Activated T-cell treated with anti-CD3 and anti-CD28 coated beads, Interleukin-2, amount 50 U/mL, for 24 hours (primary cell): ENCODE measurements at regions not wholly inside any gene's neighbourhood (a gene's known extent, or its start where the extent isn't known, plus 50 kb on each side); places are given as distances from the start of the nearest gene placed in this dataset.

ENCODE experiments used
- DNase-seq: peaks from one replicate; pipeline ENCODE4 v3.0.0-alpha.2; 2020
- H3K27ac Mint-ChIP-seq: 2 replicates; pipeline ENCODE4 v1.8.0; 2020; ENCODE audit warnings: mild to moderate bottlenecking, mixed read lengths
- H3K27me3 Mint-ChIP-seq: 2 replicates; pipeline ENCODE4 v1.8.0; 2020; ENCODE audit warnings: mixed read lengths
- H3K36me3 Mint-ChIP-seq: 2 replicates; pipeline ENCODE4 v1.8.0; 2020; ENCODE audit warnings: low read depth, mixed read lengths
- H3K4me1 Mint-ChIP-seq: 2 replicates; pipeline ENCODE4 v1.8.0; 2020; ENCODE audit warnings: low read depth, mixed read lengths
- H3K4me3 Mint-ChIP-seq: 2 replicates; pipeline ENCODE4 v1.8.0; 2020; ENCODE audit warnings: mild to moderate bottlenecking, moderate library complexity, mixed read lengths
- H3K9me3 Mint-ChIP-seq: 2 replicates; pipeline ENCODE4 v1.8.0; 2020; ENCODE audit warnings: mixed read lengths

DNA sequence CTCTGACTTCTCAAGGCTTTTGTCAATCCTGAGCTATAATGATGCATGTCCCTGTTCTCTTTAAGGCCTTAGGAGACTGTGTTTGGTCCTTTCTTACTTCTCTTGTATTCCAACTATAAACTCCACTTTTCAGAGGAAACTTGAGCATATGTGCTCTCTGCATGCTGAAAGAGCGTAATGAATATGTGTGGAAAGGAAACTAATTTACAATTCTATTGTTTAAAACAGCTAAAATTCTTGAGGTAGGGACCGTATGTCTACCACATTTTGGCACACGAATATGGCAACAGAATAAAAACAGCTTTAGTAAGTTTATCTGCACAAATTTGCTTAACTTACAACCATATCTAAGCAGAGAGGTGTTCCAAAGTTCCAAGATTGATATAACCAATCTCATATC, 242.0 kb upstream of the DCBLD2 start:
- Mint-ChIP-seq H3K27ac (no peak overlapping the region), H3K36me3 (no peaks in the 10 kb centered on the region), H3K4me1 (no peaks in the 10 kb centered on the region), H3K9me3 (peaks cover 4% of the 10 kb centered on the region), H3K27me3 (no peaks in the 10 kb centered on the region), H3K4me3 (no peak overlapping the region)
- no peak for DNase-seq

DNA sequence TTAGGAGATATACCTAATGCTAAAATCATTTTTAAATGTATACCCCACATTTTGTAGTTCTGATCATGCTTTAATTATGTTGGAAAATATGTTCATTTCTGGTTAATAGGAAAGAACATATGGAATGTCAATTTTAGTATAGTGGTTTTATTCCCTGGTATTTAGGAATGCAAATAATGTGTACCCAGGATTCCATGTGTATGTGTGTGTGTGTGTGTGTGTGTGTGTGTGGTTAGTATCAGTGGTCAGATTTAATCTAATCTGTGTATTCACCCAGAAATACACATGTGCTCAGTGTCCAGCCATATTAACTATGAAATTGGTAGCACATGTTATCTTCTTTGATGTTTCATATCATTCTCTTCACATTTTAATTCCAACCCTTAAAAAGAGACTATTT, 233.5 kb upstream of the DCBLD2 start:
- Mint-ChIP-seq H3K27ac (no peak overlapping the region), H3K36me3 (no peaks in the 10 kb centered on the region), H3K27me3 (no peaks in the 10 kb centered on the region), H3K9me3 (peaks cover 6% of the 10 kb centered on the region), H3K4me1 (no peaks in the 10 kb centered on the region), H3K4me3 (no peak overlapping the region)
- no peak for DNase-seq

DNA sequence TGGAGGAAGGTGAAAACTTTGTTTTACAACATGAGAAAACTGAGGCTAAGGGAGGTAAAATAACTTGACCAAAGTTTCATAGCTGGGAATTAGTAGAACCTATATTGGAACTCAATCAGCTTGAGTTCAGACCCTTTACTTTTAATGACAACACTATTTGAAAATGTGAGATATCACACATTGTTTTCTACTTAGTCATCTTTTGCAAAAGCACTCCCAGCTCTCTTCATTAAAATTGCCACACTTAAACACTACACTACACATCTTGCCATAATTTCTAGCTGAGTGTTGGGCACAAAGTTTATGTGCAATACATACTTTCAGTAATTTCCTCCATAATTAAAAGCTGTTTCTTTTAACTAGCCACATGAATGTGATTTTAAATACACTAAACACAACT, 230.4 kb upstream of the DCBLD2 start:
- DNase-seq = no peak
- Mint-ChIP-seq H3K4me3 (no peak overlapping the region), H3K27me3 (no peaks in the 10 kb centered on the region), H3K36me3 (no peaks in the 10 kb centered on the region), H3K4me1 (no peaks in the 10 kb centered on the region), H3K9me3 (peaks cover 2% of the 10 kb centered on the region), H3K27ac (no peak overlapping the region)

DNA sequence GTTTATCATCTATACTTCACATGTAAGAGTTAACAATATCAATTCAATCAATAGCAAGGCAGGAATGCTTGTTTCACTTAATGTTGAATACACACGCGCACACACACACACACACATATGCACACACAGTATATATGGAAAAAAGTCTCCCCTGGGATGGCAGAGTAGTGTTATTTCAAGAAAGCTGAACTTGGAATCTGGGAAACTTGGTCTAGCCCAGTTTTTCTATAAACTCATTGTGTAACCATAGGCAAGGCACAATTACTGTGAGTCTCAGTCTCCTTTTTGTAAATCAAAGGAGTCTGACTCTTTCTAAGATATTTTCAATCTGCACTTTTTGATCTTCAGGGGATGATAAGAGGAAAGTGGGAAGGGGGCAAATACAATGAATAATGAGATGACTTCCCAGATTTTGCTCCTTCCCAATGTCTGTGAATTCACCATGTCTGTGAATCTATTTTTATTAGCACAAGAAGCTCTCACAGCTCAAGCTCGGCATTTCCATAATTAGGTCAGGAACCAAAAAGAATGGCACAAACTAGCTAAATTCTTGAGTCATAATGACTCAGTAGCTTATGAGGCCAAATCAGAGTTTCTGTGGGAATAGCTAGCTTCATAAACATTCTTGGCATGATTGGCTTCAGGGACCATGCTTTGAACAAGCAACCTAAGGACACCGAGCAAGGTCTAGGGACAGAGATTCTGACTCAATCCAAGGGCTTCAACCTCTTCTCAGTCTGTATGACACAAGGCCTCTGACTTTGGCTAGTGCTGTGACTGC, 227.4 kb upstream of the DCBLD2 start:
- Mint-ChIP-seq H3K4me3 (no peak overlapping the region), H3K27me3 (no peaks in the 10 kb centered on the region), H3K27ac (no peak overlapping the region), H3K36me3 (no peaks in the 10 kb centered on the region), H3K4me1 (no peaks in the 10 kb centered on the region), H3K9me3 (peaks cover 2% of the 10 kb centered on the region)
- DNase-seq = no peak

DNA sequence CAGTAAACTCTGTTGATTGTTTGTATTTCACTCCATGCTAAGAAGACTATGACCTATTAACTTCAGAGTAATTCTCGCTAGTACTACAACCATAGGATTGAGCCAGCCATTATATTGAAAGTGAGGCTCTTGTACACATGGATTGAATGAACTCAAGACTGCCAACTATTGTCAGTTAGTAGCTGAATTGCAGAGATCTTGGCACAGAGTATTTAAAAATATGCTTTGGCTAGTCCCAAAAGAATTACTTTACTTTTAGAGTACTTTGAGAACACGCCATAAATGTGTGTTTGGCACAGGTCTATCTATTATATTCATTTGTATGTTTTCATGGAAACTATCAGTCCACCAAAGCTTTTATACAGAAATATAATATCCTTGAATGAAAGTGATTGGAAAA, 226.7 kb upstream of the DCBLD2 start:
- H3K4me1 Mint-ChIP-seq = no peaks in the 10 kb centered on the region
- no peak for DNase-seq
- no peak overlapping the region for H3K4me3 Mint-ChIP-seq
- no peaks in the 10 kb centered on the region for H3K36me3 Mint-ChIP-seq
- no peaks in the 10 kb centered on the region for H3K9me3 Mint-ChIP-seq
- H3K27ac Mint-ChIP-seq = no peak overlapping the region
- no peaks in the 10 kb centered on the region for H3K27me3 Mint-ChIP-seq

DNA sequence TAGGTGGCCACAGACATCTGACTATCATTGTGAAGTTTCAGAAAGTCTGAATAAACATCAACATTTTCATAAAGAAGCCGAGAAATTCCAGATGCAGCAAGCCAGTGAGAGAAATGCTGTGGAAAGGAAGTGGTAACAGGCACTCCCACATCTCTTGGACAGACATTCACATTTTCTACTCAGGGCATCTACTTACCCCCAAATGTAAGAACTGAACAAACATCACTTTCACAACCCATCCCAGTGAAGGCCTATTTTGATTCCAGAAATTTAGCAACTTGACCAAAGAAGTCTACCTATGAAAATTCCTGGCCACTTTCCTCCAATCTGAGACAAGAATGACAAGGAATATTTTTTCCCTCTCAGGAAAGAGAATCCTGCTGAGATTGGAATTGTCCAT, 224.8 kb upstream of the DCBLD2 start:
- H3K27ac Mint-ChIP-seq = no peak overlapping the region
- H3K27me3 Mint-ChIP-seq = no peaks in the 10 kb centered on the region
- H3K9me3 Mint-ChIP-seq = no peaks in the 10 kb centered on the region
- no peak overlapping the region for H3K4me3 Mint-ChIP-seq
- no peak for DNase-seq
- H3K4me1 Mint-ChIP-seq = no peaks in the 10 kb centered on the region
- H3K36me3 Mint-ChIP-seq = no peaks in the 10 kb centered on the region

DNA sequence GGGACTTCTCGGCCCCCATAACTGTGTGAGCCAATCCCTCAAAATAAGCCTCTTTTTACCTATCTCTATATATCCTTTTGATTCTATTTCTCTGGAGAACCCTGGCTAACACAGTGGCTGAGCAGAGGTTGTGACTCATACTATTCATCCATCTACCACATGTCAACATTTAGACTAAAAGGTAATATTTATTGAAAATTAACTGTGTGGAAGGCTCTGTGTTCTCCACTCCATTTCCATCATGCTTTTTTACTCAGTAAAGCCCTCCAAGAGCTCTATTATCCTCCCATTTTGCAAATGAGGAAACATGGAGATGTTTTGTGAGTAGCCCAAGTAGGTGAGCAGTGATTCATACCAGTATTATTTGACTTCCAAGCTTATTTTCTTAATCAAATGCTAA, 217.9 kb upstream of the DCBLD2 start:
- H3K27ac Mint-ChIP-seq = no peak overlapping the region
- no peaks in the 10 kb centered on the region for H3K4me1 Mint-ChIP-seq
- no peaks in the 10 kb centered on the region for H3K9me3 Mint-ChIP-seq
- H3K27me3 Mint-ChIP-seq = no peaks in the 10 kb centered on the region
- H3K36me3 Mint-ChIP-seq = no peaks in the 10 kb centered on the region
- no peak for DNase-seq
- H3K4me3 Mint-ChIP-seq = no peak overlapping the region

DNA sequence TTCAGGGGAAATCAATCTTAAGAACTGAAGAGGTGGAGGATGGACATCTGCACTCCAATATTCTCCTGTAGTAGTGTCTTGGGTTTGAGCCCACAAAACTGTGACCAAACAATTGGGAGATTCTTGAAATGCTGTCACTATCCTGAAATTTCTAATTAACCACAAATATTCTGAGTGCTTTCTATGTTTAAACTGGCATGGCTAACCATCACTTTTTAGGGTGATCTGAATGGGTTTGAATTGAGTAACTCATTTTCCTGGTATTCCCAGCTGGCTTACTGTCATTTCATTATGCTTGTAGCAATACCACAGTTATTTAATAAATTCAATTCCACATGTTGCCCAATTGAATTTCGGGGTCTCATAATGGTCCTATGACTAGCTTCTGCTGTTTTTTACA, 216.9 kb upstream of the DCBLD2 start:
- Mint-ChIP-seq H3K36me3 (no peaks in the 10 kb centered on the region), H3K27ac (no peak overlapping the region), H3K27me3 (no peaks in the 10 kb centered on the region), H3K9me3 (no peaks in the 10 kb centered on the region), H3K4me3 (no peak overlapping the region), H3K4me1 (no peaks in the 10 kb centered on the region)
- DNase-seq = no peak

DNA sequence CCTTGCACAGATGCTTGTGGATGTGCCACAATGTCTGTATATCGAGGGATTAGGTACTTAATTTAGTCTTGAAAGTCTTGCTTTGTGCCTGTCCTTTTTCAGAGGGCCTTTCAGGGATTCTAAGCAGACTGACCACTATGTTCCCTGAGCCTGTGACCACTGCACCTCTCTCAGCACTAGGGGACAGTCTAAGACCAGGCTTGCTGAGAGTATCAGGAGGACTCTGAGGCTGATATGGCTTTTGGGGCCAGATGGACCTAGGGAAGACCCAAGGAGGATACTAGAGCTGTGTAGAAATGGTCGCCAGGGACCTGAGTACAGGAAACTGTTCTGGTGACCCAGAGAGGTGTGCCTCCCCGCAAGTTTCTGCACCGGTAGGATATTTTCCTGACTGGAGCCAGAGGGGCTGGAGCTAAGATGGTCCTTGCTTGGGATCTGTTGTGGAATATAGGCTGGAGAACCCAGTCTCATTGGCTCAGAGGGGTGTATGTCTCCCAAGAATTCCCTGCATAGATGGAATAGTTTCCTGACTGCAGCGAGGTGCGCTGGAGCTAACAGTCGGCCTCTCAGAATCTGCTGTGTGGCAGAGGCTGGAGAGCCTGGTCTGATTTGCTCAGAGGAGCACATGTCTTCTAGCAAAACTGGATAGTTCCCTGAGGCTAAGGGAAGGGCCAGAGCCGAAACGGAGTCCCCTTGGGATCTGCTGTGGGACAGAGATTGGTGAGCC, 213.2 kb upstream of the DCBLD2 start:
- Mint-ChIP-seq H3K4me3 (no peak overlapping the region), H3K27ac (no peak overlapping the region), H3K27me3 (no peaks in the 10 kb centered on the region), H3K36me3 (no peaks in the 10 kb centered on the region), H3K9me3 (no peaks in the 10 kb centered on the region), H3K4me1 (no peaks in the 10 kb centered on the region)
- no peak for DNase-seq

DNA sequence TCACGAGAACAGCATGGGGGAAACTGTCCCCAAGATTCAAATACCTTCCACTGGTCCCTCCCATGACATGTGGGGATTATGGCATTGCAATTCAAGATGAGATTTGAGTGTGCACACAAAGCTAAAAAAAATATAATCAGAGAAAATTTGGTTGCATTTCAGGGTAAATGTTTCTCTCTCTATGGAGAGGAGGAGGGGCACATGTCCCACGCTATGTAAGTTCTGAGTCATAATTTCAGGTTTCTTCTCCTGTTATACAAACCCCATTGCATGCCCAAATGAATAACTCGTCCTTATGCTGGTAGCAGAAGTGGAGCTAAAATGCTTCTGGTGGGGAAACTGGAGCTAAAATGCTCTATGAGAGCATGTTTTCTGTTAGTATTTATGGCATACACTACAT, 209.7 kb upstream of the DCBLD2 start:
- H3K4me3 Mint-ChIP-seq = no peak overlapping the region
- H3K36me3 Mint-ChIP-seq = no peaks in the 10 kb centered on the region
- DNase-seq = no peak
- H3K27me3 Mint-ChIP-seq = no peaks in the 10 kb centered on the region
- no peak overlapping the region for H3K27ac Mint-ChIP-seq
- no peaks in the 10 kb centered on the region for H3K9me3 Mint-ChIP-seq
- no peaks in the 10 kb centered on the region for H3K4me1 Mint-ChIP-seq

DNA sequence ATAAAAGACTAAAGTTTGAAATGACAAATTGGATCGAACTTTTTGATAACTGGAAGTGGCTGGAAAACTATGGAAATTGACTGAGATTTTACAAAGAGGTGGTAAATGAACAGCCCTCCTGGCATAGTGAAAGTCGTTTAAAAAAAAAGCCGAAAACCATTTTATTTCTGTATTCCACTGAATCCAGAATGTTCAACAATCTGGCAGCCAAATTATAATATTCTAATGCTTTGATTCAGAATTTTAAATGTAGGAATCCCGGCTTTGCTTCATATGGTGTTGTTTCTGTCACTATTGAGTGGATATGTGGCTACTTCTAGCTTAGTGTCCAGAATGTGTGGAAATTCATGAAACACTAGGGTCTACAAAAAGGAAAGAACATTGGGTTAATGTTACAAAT, 208.9 kb upstream of the DCBLD2 start:
- no peak for DNase-seq
- Mint-ChIP-seq H3K4me1 (no peaks in the 10 kb centered on the region), H3K36me3 (no peaks in the 10 kb centered on the region), H3K9me3 (no peaks in the 10 kb centered on the region), H3K27me3 (no peaks in the 10 kb centered on the region), H3K4me3 (no peak overlapping the region), H3K27ac (no peak overlapping the region)

DNA sequence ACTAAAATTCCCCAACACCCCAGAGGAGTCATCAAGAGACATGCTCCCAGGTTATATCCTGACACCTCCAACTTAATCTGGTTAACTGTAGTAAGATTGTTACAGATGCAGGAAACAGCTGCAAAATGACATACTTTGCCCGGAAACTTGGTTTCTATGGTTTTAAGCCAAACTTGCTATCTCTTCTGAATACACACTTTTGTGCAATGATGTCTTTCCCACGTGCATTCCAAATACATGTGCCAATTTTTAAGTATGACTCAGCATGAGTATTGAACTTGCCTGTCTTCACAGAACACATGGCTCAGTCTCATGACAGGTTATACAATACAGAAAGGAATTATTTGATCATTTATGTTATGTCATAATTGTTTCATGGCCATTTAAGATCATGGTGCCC, 207.0 kb upstream of the DCBLD2 start:
- Mint-ChIP-seq H3K27ac (no peak overlapping the region), H3K4me3 (no peak overlapping the region), H3K9me3 (no peaks in the 10 kb centered on the region), H3K36me3 (no peaks in the 10 kb centered on the region), H3K27me3 (no peaks in the 10 kb centered on the region), H3K4me1 (no peaks in the 10 kb centered on the region)
- DNase-seq = no peak

DNA sequence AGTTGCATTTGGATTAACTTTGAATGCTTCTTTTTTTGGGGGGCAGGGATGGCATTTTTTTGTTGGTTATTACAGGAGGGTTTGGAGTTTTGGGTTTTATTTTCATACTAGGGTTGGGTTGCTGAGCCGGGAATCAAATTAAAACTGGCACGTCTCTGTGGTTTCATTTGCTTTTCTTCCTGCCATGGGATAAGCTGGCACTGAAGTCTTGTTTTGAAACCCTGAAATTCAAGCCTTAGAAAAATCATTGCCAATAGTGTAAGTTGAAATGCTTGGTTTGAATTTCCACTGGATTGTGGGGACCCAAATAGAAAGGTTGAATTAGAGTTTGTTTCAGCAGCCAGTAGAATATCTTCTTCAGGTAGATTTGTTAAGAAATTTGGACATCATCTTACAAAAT, 193.1 kb upstream of the DCBLD2 start:
- Mint-ChIP-seq H3K4me3 (no peak overlapping the region), H3K9me3 (no peaks in the 10 kb centered on the region), H3K27ac (no peak overlapping the region), H3K4me1 (no peaks in the 10 kb centered on the region), H3K27me3 (no peaks in the 10 kb centered on the region), H3K36me3 (no peaks in the 10 kb centered on the region)
- DNase-seq = no peak

DNA sequence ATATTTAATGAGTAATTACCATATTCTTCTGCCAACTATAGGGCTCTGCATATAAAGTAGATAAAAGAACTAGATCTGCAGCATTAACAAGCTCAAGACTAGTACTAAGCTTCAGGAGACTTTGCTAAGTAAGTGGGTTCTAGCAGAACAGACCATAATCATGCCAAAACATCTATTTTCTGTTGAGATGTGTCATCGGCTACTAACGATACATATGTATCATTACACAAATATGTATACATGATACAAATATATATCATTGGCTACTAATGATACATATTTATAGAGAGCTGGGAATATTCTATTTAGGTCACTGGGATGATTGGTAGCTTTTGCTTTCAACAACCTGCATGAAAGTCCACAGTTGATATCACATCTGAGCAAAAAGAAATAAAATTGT, 185.8 kb upstream of the DCBLD2 start:
- H3K36me3 Mint-ChIP-seq = no peaks in the 10 kb centered on the region
- H3K9me3 Mint-ChIP-seq = no peaks in the 10 kb centered on the region
- no peaks in the 10 kb centered on the region for H3K27me3 Mint-ChIP-seq
- H3K27ac Mint-ChIP-seq = no peak overlapping the region
- DNase-seq = no peak
- H3K4me1 Mint-ChIP-seq = no peaks in the 10 kb centered on the region
- H3K4me3 Mint-ChIP-seq = no peak overlapping the region

DNA sequence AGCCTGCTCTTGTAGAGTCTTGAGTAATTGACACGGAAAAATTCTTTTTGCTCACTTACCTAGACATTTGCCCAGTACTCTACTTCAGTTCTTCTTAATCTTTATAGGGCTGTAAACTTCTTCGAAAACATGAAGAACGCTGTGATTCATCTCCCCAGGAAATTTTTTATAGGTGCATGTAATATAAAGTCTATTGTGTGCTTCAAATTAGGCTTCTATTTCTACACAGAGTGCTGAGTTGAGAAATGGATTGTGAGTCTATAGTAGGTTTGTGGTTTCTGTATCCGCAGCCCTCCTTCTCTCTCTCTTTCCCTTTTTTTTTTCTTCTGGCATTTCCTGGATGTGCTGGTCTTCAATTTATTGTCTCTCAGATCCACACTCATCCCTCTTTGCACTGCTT, 183.3 kb upstream of the DCBLD2 start:
- no peaks in the 10 kb centered on the region for H3K9me3 Mint-ChIP-seq
- no peak for DNase-seq
- H3K36me3 Mint-ChIP-seq = no peaks in the 10 kb centered on the region
- no peak overlapping the region for H3K27ac Mint-ChIP-seq
- no peaks in the 10 kb centered on the region for H3K27me3 Mint-ChIP-seq
- no peaks in the 10 kb centered on the region for H3K4me1 Mint-ChIP-seq
- H3K4me3 Mint-ChIP-seq = no peak overlapping the region
